Mesenchymal stem cell (in vitro differentiated cells and primary cell): ENCODE measurements at regions not wholly inside any gene's neighbourhood (a gene's known extent, or its start where the extent isn't known, plus 50 kb on each side); places are given as distances from the start of the nearest gene placed in this dataset.
A peak's percentile ranks its signal among the peaks of the same experiment; 100 is the strongest.
"Not testable (repeated sequence)": the region's sequence is repeated elsewhere in the genome, so short reads cannot be mapped to it uniquely, and the experiment has no call there.

ENCODE experiments used
- DNase-seq: peaks from one replicate; pipeline ENCODE4 v3.0.0-alpha.2; 2013
- H2AFZ ChIP-seq: one replicate; pipeline ENCODE4 v1.6.1; 2013; ENCODE audit warnings: low read depth, mild to moderate bottlenecking, control low read depth, inconsistent platforms, low read length, moderate library complexity
- H2AK5ac ChIP-seq: 2 replicates; pipeline ENCODE4 v1.6.1; 2013; ENCODE audit warnings: low read length, moderate library complexity, mild to moderate bottlenecking, inconsistent platforms; ENCODE audit not compliant: severe bottlenecking
- H2BK120ac ChIP-seq: one replicate; pipeline ENCODE4 v1.6.1; 2013; ENCODE audit warnings: low read depth, mild to moderate bottlenecking, inconsistent platforms, low read length, moderate library complexity
- H2BK12ac ChIP-seq, 2 experiments: one replicate each; pipeline ENCODE4 v1.6.1; 2013; ENCODE audit warnings: inconsistent platforms in 2 of 2, low read length in 2 of 2, mild to moderate bottlenecking in 2 of 2, moderate library complexity in 2 of 2, control low read depth in 1 of 2
- H2BK15ac ChIP-seq: one replicate; pipeline ENCODE4 v1.6.1; 2013; ENCODE audit warnings: mild to moderate bottlenecking, low read depth, inconsistent platforms; ENCODE audit not compliant: poor library complexity, severe bottlenecking
- H2BK5ac ChIP-seq: 2 replicates; pipeline ENCODE4 v1.6.1; 2013; ENCODE audit warnings: low read depth, mild to moderate bottlenecking, low read length, control low read depth, inconsistent platforms; ENCODE audit not compliant: poor library complexity, severe bottlenecking
- H3K14ac ChIP-seq, 2 experiments: one replicate each; pipeline ENCODE4 v1.6.1; 2013; ENCODE audit warnings: inconsistent platforms in 2 of 2, low read length in 2 of 2, control low read depth in 1 of 2, mild to moderate bottlenecking in 1 of 2, moderate library complexity in 1 of 2
- H3K18ac ChIP-seq, 2 experiments: one replicate each; pipeline ENCODE4 v1.6.1; 2013; ENCODE audit warnings: inconsistent platforms in 2 of 2, low read length in 2 of 2, control low read depth in 1 of 2, low read depth in 1 of 2, mild to moderate bottlenecking in 1 of 2
- H3K23ac ChIP-seq, 2 experiments: one replicate each; pipeline ENCODE4 v1.6.1; 2013; ENCODE audit warnings: inconsistent platforms in 2 of 2, low read length in 2 of 2, mild to moderate bottlenecking in 2 of 2, moderate library complexity in 2 of 2, control low read depth in 1 of 2
- H3K27ac ChIP-seq: 2 replicates; pipeline ENCODE4 v1.5.1; 2013; ENCODE audit warnings: mild to moderate bottlenecking, moderate library complexity, low read length, control low read depth, inconsistent platforms; ENCODE audit not compliant: poor library complexity, severe bottlenecking
- H3K27me3 ChIP-seq, 2 experiments: 2 replicates each; pipeline versions ENCODE4 v1.6.1 to v1.7.0; 2013; ENCODE audit warnings: low read length in 2 of 2, mild to moderate bottlenecking in 2 of 2, moderate library complexity in 2 of 2, control low read depth in 1 of 2, inconsistent platforms in 1 of 2; ENCODE audit not compliant: control insufficient read depth in 1 of 2, insufficient read depth in 1 of 2
- H3K36me3 ChIP-seq, 2 experiments: 2 replicates each; pipeline versions ENCODE4 v1.6.1 to v1.7.0; 2013; ENCODE audit warnings: low read length in 2 of 2, control low read depth in 1 of 2, inconsistent platforms in 1 of 2, low read depth in 1 of 2, mild to moderate bottlenecking in 1 of 2; ENCODE audit not compliant: insufficient read depth in 2 of 2, control insufficient read depth in 1 of 2
- H3K4ac ChIP-seq, 2 experiments: one replicate each; pipeline ENCODE4 v1.6.1; 2013; ENCODE audit warnings: inconsistent platforms in 2 of 2, low read length in 2 of 2, mild to moderate bottlenecking in 2 of 2, moderate library complexity in 2 of 2, control low read depth in 1 of 2, low read depth in 1 of 2
- H3K4me1 ChIP-seq: 2 replicates; pipeline ENCODE4 v1.6.1; 2013; ENCODE audit warnings: low read depth, low read length, control low read depth; ENCODE audit not compliant: control insufficient read depth, insufficient read depth
- H3K4me2 ChIP-seq: 2 replicates; pipeline ENCODE4 v1.6.1; 2013; ENCODE audit warnings: low read length, mild to moderate bottlenecking, inconsistent platforms; ENCODE audit not compliant: poor library complexity, severe bottlenecking
- H3K4me3 ChIP-seq, 2 experiments: 2 replicates each; pipeline versions ENCODE4 v1.5.1 to v1.7.0; 2013; ENCODE audit warnings: low read length in 2 of 2, mild to moderate bottlenecking in 2 of 2, control low read depth in 1 of 2, low read depth in 1 of 2; ENCODE audit not compliant: insufficient read depth in 1 of 2
- H3K79me1 ChIP-seq: replicated peaks from 2 replicates; pipeline ENCODE4 v1.6.1; 2013; ENCODE audit warnings: mild to moderate bottlenecking, control low read depth, low read length, inconsistent platforms; ENCODE audit not compliant: poor library complexity, severe bottlenecking
- H3K9ac ChIP-seq: 2 replicates; pipeline ENCODE4 v1.7.0; 2013; ENCODE audit warnings: mild to moderate bottlenecking, low read length, moderate library complexity
- H3K9me3 ChIP-seq: 2 replicates; pipeline ENCODE4 v1.7.0; 2013; ENCODE audit warnings: mild to moderate bottlenecking, low read length; ENCODE audit not compliant: control insufficient read depth
- H4K8ac ChIP-seq: one replicate; pipeline ENCODE4 v1.6.1; 2013; ENCODE audit warnings: inconsistent platforms, mild to moderate bottlenecking, low read length, moderate library complexity
- H4K91ac ChIP-seq: one replicate; pipeline ENCODE4 v1.6.1; 2013; ENCODE audit warnings: mild to moderate bottlenecking, low read length, inconsistent platforms
- WGBS: methylation state at CpG from one replicate; pipeline ENCODE4 v1.1.7; 2013; ENCODE audit warnings: mixed read lengths; 5-methylcytosine and 5-hydroxymethylcytosine counted together

- H3K27ac ChIP-seq = no peak overlapping the region
- WGBS = no CpG with 5 or more reads among the region's 1 CpG
- H3K4me2 ChIP-seq = no peak overlapping the region
- peaks cover 73% of the 10 kb centered on the region for H3K9me3 ChIP-seq
- H3K9ac ChIP-seq = no peak overlapping the region
- H4K8ac ChIP-seq = no peak overlapping the region
- no peak overlapping the region for H4K91ac ChIP-seq
- H2AK5ac ChIP-seq = no peak overlapping the region
- no peak overlapping the region for H3K4me3 ChIP-seq
- H2AFZ ChIP-seq = no peak overlapping the region
- no peak overlapping the region for H3K18ac ChIP-seq
- no peak for DNase-seq
- no peak overlapping the region for H2BK120ac ChIP-seq
- H3K27me3 ChIP-seq = no peaks in the 10 kb centered on the region
- H3K23ac ChIP-seq = no peak overlapping the region
- no peak overlapping the region for H2BK5ac ChIP-seq
- H2BK12ac ChIP-seq = no peak overlapping the region
- no peak overlapping the region for H3K14ac ChIP-seq
- H3K4ac ChIP-seq = no peak overlapping the region
- no peaks in the 10 kb centered on the region for H3K36me3 ChIP-seq
- H3K4me1 ChIP-seq = no peaks in the 10 kb centered on the region
- no peak overlapping the region for H2BK15ac ChIP-seq
- H3K79me1 ChIP-seq = no peaks in the 10 kb centered on the region
Measured at GRCh38 chr5:150960791-150961396, 56.1 kb upstream of the ZNF300 start.

GRCh38 chr5:150960323-150960722, 55.5 kb upstream of the ZNF300 start:
- not testable (repeated sequence) for H3K27me3 ChIP-seq, H2BK5ac ChIP-seq, H3K9ac ChIP-seq, DNase-seq, H2BK12ac ChIP-seq, H4K8ac ChIP-seq, H3K4me1 ChIP-seq, H2BK15ac ChIP-seq, H2BK120ac ChIP-seq, H3K36me3 ChIP-seq, H3K4me2 ChIP-seq, H3K27ac ChIP-seq, H3K14ac ChIP-seq, H3K4ac ChIP-seq, H2AK5ac ChIP-seq, H4K91ac ChIP-seq, H3K18ac ChIP-seq, H2AFZ ChIP-seq, H3K23ac ChIP-seq, H3K79me1 ChIP-seq
- Histone ChIP-seq H3K4me3 (peak overlapping the region in 1 of 2 experiments; percentile 37), H3K9me3 (peaks cover 78% of the 10 kb centered on the region)
